ENCODE measurements at regions not wholly inside any gene's neighbourhood (a gene's known extent, or its start where the extent isn't known, plus 50 kb on each side); places are given as distances from the start of the nearest gene placed in this dataset.

DNA sequence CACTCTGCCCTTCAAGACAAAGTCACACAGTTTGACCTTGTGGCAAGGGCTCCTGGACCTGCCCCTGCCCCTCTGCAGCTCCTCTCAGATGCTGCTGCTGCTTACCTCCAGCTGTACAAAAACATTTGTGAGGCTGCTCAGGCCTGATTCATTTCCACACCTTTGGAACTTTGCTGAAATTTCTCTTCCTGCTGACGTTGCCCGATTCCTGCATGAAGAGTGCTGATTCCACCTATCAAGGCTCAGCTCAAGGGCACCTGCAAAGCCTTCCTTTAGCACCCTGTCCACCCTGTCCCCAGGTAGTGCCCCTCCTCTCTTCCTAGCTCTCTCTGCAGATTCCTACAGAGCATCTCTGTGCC, 738.3 kb upstream of the HS6ST1 start:
- TF ChIP-seq POLR2AphosphoS5 (IDR thresholded peaks at IDR 0.05; ENCODE audit: low read depth, low read length) = no peak
- TF ChIP-seq POLR2A (IDR thresholded peaks at IDR 0.05; ENCODE audit: low read depth, low read length) = no peak
- no peak for TF ChIP-seq TAF1 (IDR thresholded peaks at IDR 0.05; ENCODE audit: low read depth, low read length)
